ENCODE measurements at regions not wholly inside any gene's neighbourhood (a gene's known extent, or its start where the extent isn't known, plus 50 kb on each side); places are given as distances from the start of the nearest gene placed in this dataset.

GRCh38 chr2:215791481-215791937 is 221.8 kb downstream of the MREG start:
- no peak for TF ChIP-seq CTCF (IDR thresholded peaks at IDR 0.05; ENCODE audit: low read length)
- no peak for TF ChIP-seq EZH2 (IDR thresholded peaks at IDR 0.05; ENCODE audit: borderline replicate concordance, low read length)
